ENCODE measurements at regions not wholly inside any gene's neighbourhood (a gene's known extent, or its start where the extent isn't known, plus 50 kb on each side); places are given as distances from the start of the nearest gene placed in this dataset.

GRCh38 chr20:61166324-61166723, 85.7 kb upstream of the CDH4 start:
- no peak for TF ChIP-seq POLR2A (IDR thresholded peaks at IDR 0.05; ENCODE audit: low read depth, low read length)
- FAIRE-seq (no peak), DNase-seq (ENCODE audit: insufficient read length, low spot score) (no peak)

- no peak for TF ChIP-seq POLR2A (IDR thresholded peaks at IDR 0.05; ENCODE audit: low read depth, low read length)
- no peak for DNase-seq (ENCODE audit: insufficient read length, low spot score)
- FAIRE-seq, result no peak
Measured at GRCh38 chr20:61168605-61169004, 83.5 kb upstream of the CDH4 start.

- no peak for DNase-seq (ENCODE audit: insufficient read length, low spot score)
- no peak for FAIRE-seq
- TF ChIP-seq POLR2A (IDR thresholded peaks at IDR 0.05; ENCODE audit: low read depth, low read length), result no peak
Measured at GRCh38 chr20:61169874-61170273, 82.2 kb upstream of the CDH4 start.

- DNase-seq (ENCODE audit: insufficient read length, low spot score) (no peak), FAIRE-seq (no peak)
- TF ChIP-seq POLR2A (IDR thresholded peaks at IDR 0.05; ENCODE audit: low read depth, low read length), result no peak
Measured at GRCh38 chr20:61170496-61171320, 81.4 kb upstream of the CDH4 start.

GRCh38 chr20:61173267-61173666, 78.8 kb upstream of the CDH4 start:
- no peak for DNase-seq (ENCODE audit: insufficient read length, low spot score)
- no peak for TF ChIP-seq POLR2A (IDR thresholded peaks at IDR 0.05; ENCODE audit: low read depth, low read length)
- no peak for FAIRE-seq

GRCh38 chr20:61173961-61174725, 77.9 kb upstream of the CDH4 start:
- DNase-seq (ENCODE audit: insufficient read length, low spot score), result no peak

DNA sequence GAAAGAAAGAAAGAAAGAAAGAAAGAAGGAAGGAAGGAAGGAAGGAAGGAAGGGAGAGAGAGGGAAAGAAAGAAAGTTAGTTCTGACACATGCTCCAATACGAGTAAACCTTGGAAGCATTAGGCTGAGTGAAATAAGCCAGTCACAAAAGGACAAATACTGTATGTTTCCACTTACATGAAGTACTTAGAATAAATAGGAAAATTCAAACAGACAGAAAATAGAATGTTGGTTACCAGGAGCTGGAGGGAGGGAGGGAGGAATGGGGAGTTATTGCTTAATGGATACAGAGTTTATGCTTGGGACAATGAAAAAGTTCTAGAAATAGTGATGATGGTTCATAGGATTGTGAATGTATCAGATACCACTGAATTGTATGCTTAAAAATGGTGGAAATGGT, 75.2 kb upstream of the CDH4 start:
- no peak for TF ChIP-seq POLR2A (IDR thresholded peaks at IDR 0.05; ENCODE audit: low read depth, low read length)
- FAIRE-seq, result no peak
- DNase-seq (ENCODE audit: insufficient read length, low spot score), result no peak

More at GRCh38 chr20:61173961-61174725, 77.9 kb upstream of the CDH4 start:
- TF ChIP-seq POLR2A (IDR thresholded peaks at IDR 0.05; ENCODE audit: low read depth, low read length), result no peak
- FAIRE-seq, result no peak

DNA sequence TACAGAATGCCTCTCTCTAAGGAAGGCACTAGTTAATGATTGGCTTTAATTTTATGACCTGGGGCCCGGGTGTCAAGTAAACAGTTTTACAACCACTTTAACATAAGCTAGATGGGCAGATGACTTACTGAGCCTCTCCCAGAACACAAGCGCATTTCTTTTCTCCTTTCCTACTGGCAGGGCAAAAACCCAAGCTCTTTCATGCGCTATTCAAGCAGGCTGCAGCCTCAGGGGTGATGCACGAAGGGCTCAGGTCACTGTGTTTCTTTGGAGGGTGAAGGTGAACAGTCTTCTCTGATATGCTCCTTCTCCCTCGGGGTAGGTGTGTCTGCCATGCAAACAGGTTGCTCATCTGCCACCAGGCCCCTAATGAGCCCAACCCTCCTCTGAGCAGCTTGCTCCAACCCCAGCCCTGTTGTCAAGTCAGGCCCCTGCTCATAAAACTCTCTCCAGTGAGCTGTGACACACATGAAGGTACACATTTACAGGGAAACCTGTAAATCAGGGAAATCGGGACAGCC, 73.5 kb upstream of the CDH4 start:
- FAIRE-seq (no peak), DNase-seq (ENCODE audit: insufficient read length, low spot score) (no peak)
- TF ChIP-seq POLR2A (IDR thresholded peaks at IDR 0.05; ENCODE audit: low read depth, low read length), result no peak

- FAIRE-seq (no peak), DNase-seq (ENCODE audit: insufficient read length, low spot score) (no peak)
Measured at GRCh38 chr20:61184194-61184593, 67.9 kb upstream of the CDH4 start.

DNA sequence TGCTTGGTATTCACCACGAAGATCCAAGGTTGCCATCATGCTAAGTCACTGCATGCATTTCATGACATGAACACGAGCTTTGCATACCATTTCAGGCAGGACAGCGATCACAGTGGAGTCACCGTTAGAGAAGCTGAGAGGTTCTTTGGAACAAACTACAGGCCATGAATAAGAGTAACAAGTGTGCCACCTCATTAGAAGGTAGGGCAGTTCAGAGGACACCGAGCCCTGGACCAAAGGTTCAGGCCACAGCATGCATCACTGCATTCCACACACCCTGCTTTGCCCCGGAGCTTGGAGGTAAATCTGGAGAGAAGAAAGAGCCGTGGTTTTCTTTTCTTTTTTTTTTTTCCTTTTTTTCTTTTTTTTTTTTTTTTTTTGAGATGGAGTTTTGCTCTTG, 66.9 kb upstream of the CDH4 start:
- DNase-seq (ENCODE audit: insufficient read length, low spot score) (no peak), FAIRE-seq (no peak)
- no peak for TF ChIP-seq POLR2A (IDR thresholded peaks at IDR 0.05; ENCODE audit: low read depth, low read length)

More at GRCh38 chr20:61184194-61184593, 67.9 kb upstream of the CDH4 start:
- TF ChIP-seq POLR2A (IDR thresholded peaks at IDR 0.05; ENCODE audit: low read depth, low read length), result no peak

- DNase-seq (ENCODE audit: insufficient read length, low spot score), result peak; percentile 62
- TF ChIP-seq POLR2A (IDR thresholded peaks at IDR 0.05; ENCODE audit: low read depth, low read length), result no peak
- peak; percentile 78 for FAIRE-seq
Measured at GRCh38 chr20:61185841-61186601, 66.0 kb upstream of the CDH4 start.

- no peak for DNase-seq (ENCODE audit: insufficient read length, low spot score)
- TF ChIP-seq POLR2A (IDR thresholded peaks at IDR 0.05; ENCODE audit: low read depth, low read length), result no peak
- FAIRE-seq, result no peak
Measured at GRCh38 chr20:61186771-61187472, 65.1 kb upstream of the CDH4 start.

GRCh38 chr20:61189534-61189933, 62.5 kb upstream of the CDH4 start:
- no peak for DNase-seq (ENCODE audit: insufficient read length, low spot score)
- no peak for FAIRE-seq
- no peak for TF ChIP-seq POLR2A (IDR thresholded peaks at IDR 0.05; ENCODE audit: low read depth, low read length)
